PFSK-1 (cell line): ENCODE measurements at regions not wholly inside any gene's neighbourhood (a gene's known extent, or its start where the extent isn't known, plus 50 kb on each side); places are given as distances from the start of the nearest gene placed in this dataset.

Experiments used
- POLR2AphosphoS5 ChIP-seq: IDR thresholded peaks from 2 replicates; pipeline ENCODE4 v1.6.1; 2012; ENCODE audit warnings: low read depth, mild to moderate bottlenecking, control low read depth, low read length, moderate library complexity
- SIN3A ChIP-seq: IDR thresholded peaks from 2 replicates; pipeline ENCODE4 v1.6.1; 2012; ENCODE audit warnings: mild to moderate bottlenecking, low read length, moderate library complexity, borderline replicate concordance; ENCODE audit not compliant: insufficient read depth
- TAF1 ChIP-seq: IDR thresholded peaks from 2 replicates; pipeline ENCODE4 v1.6.1; 2012; ENCODE audit warnings: low read length, control low read depth, borderline replicate concordance; ENCODE audit not compliant: insufficient read depth
- TF ChIP-seq, protein P1 (sequence below), 2 experiments: IDR thresholded peaks; 2 replicates each; pipeline versions ENCODE4 v1.6.1 to v1.8.0; 2011 to 2012; ENCODE audit warnings: low read depth in 2 of 2, low read length in 2 of 2, control low read depth in 1 of 2, inconsistent platforms in 1 of 2, mild to moderate bottlenecking in 1 of 2, moderate library complexity in 1 of 2; ENCODE audit not compliant: insufficient read depth in 1 of 2

GRCh38 chr9:28692012-28692411, 1118.7 kb upstream of the C9orf72 start:
- TF ChIP-seq POLR2AphosphoS5: no peak
- no peak for TF ChIP-seq SIN3A
- TF ChIP-seq, protein P1, sequence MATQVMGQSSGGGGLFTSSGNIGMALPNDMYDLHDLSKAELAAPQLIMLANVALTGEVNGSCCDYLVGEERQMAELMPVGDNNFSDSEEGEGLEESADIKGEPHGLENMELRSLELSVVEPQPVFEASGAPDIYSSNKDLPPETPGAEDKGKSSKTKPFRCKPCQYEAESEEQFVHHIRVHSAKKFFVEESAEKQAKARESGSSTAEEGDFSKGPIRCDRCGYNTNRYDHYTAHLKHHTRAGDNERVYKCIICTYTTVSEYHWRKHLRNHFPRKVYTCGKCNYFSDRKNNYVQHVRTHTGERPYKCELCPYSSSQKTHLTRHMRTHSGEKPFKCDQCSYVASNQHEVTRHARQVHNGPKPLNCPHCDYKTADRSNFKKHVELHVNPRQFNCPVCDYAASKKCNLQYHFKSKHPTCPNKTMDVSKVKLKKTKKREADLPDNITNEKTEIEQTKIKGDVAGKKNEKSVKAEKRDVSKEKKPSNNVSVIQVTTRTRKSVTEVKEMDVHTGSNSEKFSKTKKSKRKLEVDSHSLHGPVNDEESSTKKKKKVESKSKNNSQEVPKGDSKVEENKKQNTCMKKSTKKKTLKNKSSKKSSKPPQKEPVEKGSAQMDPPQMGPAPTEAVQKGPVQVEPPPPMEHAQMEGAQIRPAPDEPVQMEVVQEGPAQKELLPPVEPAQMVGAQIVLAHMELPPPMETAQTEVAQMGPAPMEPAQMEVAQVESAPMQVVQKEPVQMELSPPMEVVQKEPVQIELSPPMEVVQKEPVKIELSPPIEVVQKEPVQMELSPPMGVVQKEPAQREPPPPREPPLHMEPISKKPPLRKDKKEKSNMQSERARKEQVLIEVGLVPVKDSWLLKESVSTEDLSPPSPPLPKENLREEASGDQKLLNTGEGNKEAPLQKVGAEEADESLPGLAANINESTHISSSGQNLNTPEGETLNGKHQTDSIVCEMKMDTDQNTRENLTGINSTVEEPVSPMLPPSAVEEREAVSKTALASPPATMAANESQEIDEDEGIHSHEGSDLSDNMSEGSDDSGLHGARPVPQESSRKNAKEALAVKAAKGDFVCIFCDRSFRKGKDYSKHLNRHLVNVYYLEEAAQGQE (IDR thresholded peaks at IDR 0.05; ENCODE audit: insufficient read depth in 1 of 2, low read depth in 2 of 2, low read length in 2 of 2): no peak
- no peak for TF ChIP-seq TAF1
